CD1c-positive myeloid dendritic cell (primary cell): ENCODE measurements at regions not wholly inside any gene's neighbourhood (a gene's known extent, or its start where the extent isn't known, plus 50 kb on each side); places are given as distances from the start of the nearest gene placed in this dataset.

ENCODE experiments used
- DNase-seq: peaks from one replicate; pipeline ENCODE4 v3.0.0-alpha.2; 2016; ENCODE audit errors: extremely low spot score

DNA sequence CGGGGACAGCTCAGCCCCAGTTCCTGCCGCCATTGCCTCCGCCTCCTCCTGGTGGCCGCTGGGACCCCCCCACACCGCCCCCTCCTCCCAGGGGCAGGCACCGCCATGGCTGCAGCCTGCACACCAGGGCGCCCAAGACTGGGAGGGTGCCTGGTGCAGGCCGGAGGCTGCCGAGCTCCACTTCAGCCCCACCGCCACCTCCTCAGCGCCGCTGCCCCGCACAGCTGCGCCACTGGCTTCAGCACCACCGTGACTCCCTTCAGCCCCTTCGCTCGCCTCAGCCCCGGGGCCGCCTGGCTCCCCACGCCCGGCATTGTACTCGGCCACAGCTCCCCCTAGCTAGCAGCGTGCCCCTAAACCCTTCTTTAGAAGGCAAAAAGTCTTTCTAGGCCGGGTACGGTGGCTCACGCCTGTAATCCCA, 131.1 kb downstream of the CRYBB2 start:
- DNase-seq = no peak

DNA sequence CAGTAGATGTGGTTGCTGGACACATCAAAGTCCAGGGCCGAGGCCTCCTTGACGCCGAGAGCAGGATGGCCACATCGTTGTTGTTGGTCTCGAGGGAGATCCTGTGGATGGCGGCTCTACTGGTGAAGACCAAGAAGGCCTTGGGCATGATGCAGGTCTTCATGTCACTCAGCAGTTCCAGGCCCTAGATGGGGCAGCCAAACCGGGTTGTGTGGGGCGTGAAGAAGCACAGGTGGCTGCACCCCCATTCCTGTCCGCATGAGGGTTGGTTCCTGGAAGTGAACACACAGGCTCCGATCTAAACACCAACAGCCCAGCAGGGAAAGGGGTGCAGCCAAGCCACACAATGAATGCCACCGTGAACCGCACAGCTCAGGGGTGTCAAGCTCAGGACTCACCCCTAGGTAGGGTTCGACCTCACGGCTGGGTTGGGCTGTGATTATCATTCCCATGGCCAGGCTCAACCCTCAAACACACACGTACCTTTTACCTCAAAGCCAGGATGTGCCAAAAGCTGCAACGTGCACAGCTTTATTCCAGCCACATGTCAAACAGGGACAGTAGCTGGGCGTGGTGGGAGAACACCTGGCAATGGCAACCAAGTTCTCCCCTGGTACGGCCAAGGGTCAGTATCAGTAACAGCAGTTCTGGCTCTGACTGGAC, 132.3 kb downstream of the CRYBB2 start:
- DNase-seq = no peak

DNA sequence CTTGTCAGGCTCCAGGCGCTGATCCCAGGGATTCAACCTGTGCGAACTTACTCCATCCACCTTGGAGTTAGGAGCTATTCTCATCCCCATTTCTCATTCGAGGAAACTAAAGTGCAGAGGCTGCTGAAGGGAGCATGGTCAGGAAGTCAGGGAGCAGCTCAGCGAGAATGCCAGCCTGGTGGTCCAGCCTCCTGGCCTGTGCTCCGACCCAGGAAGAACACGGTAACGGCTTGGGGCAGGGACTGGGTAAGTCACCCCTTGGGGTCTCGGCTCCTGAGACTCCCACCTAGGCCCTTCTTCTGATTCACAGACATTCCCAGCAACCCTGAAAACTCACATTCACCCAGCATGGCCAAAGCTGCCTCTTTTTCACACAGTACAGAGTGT, 132.8 kb downstream of the CRYBB2 start:
- DNase-seq = no peak

DNA sequence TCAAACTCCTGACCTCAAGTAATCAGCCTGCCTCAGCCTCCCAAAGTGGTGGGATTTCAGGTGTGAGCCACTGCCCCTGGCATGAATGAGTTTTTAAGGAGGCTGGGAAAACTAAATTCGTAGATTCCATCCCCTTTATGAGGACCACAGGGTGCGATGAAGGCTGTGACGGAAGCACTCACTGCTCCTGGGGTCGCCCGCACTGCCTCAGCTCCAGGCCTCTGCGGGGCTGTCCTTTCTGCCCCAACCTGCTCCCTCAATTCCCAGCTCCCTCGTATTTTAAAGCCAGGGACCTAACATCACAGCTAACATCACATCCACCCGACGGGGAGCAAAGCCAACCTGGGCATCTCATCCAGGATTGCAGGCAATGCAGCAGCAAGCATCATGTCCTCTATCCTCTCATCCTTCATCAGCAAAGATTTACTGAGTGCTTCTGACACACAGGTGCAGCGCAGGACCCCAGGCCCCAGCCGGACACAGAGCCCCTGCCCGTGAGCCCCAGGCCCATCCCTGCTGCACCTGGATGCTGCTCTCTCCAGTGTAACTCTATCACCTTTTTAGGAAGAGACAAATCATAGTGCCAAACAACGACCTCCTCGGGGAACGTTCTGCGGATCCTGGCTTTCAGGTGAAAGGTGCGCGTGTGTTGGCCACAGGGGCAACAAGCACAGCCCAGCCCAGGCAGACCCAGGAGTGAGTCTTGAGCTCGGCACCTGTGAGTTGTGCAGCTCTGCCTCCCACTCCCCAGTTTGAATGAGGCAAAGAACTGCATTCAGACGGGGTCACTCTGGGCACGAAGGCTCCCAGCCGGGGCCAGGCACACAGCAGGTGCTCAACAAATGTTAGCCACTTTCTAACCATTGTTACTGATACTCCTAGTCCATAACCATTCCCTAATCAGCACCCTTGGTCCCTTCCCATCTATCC, 134.3 kb downstream of the CRYBB2 start:
- DNase-seq = no peak

DNA sequence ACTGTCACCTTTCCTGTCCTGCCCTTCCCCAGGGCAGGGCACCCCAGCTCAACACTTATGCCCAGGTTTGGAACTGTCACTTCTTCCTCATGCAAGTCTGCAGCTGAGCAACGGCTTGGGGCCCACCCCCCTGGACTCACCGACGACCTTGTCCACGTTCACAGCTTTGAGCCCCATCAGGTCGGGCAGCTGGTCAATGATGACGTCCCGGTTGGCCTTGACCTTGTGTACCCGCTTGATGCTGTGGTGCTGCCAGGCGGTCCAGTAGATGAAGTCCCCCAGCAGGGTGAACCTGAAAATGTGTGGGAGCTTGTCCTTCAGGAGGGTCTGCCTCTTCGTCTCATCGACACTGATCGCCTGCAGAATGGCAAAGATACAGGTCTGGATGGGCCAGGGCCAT, 135.0 kb downstream of the CRYBB2 start:
- no peak for DNase-seq

DNA sequence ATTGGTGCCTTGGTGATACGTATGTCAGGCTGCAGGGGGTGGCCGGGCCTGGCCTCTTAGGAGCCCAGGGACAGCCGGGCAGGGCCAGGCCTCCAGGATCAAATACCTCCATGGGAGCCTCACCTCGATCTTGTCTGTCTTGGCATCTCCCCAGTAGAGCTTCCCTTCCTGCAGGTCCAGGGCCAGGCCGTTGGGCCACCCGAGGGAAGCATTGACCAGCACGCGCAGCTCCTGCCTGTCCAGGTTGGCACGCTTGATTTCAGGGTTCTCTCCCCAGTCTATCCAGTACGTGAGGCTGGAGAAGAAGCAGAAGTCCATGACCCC, 137.7 kb downstream of the CRYBB2 start:
- DNase-seq = no peak

DNA sequence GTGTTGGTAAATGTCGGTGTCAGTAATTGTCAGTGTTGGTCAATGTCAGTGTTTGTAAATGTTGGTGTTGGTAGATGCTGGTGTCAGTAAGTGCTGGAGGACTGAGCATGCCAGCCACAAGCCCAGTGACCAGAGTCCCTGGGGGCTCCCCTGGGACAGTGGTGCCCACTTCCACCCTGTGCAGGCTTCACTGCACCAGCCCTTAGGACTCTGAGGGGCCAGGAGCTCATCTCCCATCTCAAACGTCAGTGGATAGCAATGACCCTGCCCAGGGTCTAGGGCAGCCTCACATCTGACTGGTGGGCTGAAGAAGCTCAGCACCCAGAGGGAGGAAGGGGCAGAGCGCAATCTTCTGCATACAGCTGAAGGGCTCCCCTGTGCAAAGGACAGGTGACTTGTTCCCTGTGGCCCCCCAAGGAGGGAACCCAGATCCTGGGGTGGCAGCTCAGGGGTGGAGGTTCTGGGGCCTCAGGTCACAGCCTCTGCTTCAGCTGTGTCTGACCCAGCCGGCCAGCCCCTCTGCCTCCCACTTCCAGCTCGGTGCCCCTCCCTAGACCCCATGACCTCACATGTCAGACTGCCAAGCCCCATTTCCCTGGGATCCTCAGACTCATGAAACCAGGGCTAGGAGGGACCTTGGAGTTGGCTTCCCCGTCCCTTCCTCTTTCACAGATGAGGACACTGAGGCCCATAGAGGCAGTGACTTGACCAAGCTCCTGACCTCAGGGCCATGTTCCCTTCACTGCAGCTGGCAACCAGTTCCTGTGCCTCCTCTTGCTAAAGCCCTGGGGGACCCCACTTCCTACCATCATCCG, 138.4 kb downstream of the CRYBB2 start:
- no peak for DNase-seq

DNA sequence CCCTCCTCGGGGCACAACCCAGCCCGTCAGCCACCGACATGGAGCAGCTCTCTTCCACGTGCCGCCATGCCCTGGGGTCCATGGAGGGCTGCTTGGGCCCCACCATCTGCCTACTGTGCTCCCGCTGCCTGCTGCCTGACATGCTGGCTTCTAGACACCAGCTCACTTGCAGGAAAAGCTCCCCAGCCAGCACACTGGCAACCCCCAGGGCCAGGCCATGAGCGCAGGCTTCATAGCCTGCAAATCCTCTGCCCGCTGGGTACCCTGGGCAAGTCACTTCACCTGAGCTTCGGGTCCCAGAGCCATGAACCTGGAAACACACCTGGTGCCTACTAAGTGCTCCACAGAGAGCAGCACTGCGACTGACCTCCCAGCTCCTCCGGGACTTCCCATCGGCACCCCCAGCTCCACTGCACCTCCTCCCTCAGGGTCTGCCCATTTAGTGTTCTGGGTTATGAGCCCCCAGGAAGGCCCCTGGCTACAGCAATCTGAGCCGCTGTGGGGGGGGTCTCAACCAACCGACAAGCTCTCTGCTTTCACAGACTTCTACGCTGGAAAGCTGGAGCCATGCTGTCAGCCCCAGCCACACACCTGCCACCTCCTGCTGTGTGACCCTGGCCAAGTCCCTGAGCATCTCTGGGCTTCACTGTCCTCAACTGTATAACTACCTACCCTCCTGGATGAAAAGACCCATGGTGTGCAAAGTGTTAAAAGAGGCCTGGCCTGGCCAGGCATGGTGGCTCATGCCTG, 139.2 kb downstream of the CRYBB2 start:
- no peak for DNase-seq

DNA sequence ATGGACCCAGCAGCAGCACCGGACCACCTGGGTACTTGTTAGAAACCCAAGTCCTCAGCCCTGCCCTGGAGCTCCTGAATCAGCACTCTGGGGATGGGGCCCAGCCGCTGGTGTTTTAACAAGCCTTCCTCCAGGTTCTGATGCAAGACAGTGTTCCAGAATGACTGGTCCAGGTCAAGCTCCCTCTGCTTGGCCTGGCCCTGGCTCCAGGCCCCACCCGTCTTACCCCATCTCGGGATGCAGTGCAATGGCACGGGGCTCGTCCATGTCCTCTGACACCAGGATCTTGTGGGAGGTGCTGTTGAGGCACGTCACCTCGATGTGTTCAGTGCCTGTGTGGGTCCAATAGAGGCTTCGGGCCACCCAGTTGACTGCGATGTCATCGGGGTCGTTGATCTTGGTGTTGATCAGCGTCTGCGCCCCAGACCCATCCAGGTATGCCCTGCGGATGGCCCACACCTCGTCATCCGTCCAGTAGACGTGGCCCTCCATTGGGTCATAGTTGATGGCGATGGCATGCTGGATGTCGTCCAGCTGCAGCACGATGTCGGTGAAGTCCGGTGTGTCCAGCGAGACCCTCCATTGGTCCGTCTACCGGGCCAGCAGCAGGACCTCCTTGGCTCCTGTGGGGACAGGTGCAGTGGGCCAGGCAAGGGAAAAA, 140.3 kb downstream of the CRYBB2 start:
- no peak for DNase-seq

DNA sequence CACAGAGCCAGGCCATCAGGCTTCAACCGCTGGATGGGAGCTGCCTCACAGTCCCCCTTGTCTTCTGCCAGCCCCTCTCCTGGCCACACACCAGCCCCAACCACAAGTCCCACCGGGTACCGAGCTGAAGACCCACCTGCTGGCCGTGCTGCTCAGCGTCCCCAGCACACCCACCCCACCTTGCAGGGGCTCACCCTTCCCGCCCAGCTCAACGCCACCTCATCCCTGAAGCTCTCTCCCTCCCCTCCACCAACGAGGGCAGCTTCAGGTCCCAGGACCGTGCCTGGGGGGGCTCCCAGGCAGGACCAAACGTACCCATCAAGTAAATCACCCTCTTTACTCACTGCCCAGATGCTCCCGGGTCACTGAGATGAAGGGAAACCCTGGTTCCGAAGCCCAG, 141.0 kb downstream of the CRYBB2 start:
- DNase-seq = no peak

DNA sequence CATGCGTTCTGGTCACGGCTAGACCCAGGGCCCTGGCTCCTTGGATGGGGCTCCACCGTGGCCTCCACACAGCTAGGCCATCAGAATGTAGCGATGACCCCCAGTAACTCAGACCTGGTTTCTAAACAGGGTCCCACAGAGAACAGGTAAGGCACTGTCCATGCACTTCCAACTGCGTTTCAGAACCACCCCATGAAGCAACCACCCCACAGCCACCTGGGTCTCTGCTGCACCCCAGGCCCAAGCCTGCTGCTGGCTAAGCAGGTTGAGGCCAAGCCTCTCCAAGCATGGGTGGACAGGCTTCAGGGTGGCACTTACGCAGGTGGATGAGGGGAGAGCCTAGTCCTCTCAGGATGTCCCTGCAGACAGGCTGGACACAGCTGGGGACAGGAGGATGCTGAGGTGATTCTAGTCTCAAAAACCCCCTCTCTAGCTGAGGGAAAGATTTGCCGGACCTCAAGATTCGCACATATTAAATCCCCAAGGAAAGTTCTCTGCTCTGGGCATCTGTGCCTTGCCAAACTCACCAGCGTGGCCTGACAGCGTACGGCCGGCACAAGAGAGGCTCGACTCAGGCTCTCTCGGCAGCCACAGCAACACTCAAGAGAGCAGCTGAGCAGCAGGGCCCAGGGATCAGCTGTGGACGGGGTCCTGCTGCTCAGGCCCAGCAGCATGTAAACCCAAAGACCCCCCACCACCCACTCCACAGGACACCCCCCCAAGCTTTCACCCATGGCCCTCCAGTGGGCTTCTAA, 141.6 kb downstream of the CRYBB2 start:
- no peak for DNase-seq

DNA sequence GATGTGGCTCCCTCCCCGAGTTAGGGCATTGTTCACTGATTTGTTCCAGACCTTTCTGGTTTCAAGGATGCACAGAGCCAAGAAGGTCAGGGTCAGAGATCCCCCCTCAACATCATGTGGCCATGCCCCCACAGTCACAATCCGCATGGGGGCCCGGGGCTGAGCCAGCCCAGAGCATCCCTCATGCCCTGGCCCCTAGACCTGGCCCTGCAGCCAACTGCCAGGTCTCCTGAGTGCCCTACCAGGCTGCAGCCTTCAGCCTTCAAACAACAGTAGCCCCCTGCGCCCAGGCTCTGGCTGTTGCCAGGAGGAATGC, 142.4 kb downstream of the CRYBB2 start:
- no peak for DNase-seq

DNA sequence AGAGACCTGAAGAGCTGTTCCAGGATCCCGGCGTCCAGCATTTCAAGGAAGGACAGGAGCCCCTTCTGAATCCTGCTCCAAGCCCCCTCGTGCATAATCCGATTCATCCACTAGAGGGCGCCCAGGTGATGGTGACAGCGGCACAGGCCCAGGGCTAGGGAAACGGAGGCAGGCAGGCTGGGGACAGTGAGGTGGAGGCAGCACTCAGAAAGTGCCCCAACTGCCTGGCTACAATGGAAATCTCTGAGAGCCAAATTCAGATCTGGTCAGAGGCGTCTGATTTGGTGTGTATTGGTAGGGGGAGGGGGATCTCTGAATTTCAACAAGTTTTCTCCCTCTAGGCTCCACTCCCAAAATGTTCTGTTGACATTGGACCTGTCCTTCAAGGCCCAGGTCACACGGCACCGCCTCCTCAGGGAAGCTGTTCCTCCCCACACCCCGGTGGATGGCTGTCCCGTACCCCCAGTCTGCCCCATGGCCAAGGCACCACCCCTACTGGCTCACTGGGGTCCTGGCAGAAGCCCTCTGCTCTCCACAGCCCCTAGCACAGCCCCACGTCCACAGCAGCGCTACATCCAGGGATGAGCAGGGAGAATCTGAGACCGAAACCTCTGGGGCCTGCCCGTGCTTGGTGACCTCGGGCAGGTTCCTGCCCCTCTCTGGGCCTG, 142.9 kb downstream of the CRYBB2 start:
- DNase-seq = peak; percentile 56

DNA sequence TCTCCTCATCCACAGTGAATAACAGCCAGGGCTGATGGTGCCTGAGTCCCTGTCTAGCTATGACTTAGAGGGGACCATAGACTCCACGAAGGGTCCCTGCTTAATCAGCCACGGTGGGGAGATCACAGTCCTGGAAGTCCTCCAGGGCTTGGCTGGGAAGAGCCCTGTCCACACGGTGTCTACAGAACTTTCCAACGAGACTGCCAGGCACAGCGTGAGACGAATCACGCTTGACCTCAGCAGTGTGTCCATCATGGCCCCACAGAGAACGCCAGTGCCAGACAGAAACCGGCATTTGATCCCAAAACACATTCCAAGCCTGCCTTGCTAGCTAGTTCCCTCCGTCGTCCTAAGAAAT, 143.4 kb downstream of the CRYBB2 start:
- DNase-seq = no peak

DNA sequence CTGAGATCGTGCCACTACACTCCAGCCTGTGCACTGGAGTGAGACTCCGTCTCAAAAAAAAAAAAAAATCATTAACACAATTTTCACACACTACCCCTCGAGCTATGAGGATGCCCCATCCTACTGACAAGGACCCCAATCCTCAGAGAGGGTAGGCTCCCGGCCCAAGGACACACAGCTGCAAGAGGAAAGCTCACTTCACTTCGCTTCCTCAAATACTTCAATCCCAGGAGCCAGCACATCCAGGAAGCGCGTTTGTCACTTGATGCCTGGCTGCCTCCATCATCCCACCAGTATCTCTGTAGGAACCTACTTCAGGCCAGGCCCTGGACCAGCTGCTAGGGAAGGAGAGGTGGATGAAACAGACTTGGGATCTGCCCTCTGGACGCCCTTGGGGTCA, 144.0 kb downstream of the CRYBB2 start:
- no peak for DNase-seq

DNA sequence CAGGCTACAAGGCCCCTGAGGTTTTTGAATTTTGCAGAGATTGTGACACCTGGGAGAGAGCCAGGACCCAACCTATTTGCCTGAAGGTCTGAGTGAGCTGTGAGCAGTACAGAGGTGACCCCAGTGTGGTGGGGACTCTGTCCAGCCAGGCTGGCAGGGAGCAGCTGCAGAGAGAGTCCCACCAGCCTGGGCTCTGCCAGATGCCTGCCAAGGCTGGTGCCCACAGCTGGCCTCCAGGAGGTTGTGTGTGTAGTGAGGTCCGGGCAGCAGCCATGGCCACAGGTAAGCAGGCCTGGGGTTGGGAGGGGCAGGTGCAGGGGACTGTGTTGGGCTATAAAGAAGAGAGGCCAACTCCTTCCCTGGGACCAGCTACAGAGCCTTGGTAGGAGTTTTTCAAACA, 144.8 kb downstream of the CRYBB2 start:
- no peak for DNase-seq

DNA sequence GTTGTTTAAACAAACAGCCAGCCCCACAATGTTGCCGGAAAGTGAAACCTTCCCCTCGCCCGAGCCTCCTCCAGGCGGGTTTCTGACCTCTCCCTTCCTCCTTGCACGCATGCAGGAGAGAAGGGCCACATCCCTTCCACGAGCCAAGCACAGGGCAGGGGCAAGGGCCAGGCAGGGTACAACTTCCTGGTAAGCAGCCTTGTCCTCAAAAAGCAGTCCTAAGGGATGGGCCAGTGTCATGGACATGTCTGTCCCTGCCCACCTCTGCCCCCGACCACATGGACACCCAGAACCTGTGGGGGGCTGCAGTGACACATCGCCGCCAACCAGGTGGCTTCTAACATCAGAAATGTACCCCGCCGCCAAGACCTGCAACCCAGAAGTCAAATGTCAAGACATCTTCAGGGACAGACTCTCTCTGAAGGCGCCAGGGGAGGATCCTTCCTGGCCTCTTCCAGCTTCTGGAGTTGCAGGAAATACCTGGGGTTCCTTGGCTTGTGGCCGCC, 145.3 kb downstream of the CRYBB2 start:
- DNase-seq = no peak

DNA sequence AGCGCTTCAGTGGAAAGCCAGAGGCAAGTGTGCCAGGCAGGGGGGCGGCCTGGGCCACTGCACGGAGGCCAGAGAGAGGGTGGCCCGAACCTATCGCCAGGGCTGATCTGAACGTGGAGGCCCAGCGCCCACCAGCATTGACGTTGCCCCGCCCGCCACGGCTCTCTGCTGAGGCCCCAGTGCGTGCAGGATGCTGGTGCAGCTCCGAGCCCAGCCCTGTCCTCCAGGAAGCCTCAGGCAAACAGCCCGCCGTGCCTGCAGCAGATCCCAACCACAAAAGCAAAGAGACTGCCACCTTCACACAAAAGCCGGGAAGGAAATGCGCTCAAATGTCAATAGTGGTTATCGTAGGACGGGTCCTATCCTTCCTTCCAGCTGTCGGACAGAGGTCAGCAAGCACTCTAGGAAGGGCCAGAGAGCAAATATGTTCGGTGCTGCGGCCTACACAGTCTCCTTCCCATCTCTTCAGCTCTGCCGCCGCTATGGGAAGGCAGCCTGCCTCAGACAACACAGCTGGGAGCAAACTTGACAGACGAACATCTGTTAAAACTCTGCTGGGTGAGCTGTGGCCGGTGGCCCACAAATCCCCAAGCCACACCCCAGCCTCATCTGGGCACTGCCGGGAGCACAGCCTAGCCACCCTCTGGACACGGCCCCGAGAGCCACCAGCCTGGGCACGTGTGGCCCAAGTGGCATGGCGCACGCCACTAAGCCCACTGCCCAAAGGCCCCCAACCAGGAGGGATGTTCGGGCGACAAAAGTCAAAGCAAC, 146.2 kb downstream of the CRYBB2 start:
- no peak for DNase-seq

DNA sequence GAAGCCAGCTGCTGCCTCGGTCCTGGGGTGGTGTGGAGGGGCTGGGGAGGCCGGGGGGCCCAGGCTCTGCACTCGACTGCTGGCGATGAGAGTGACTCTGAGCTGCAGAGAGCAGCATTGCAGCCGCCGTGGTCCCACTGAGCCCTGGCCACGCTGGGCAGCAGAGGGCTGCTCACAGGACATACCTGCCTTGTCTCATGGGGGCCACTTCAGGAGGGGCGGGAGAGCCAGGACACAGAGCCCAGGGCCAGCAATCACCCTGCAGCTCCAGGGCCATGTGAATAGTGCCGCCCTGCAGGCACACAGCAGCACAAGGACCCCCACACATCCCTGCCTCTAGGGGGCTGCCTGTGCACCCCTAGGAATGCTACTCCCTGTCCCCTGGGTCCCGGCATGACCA, 147.0 kb downstream of the CRYBB2 start:
- no peak for DNase-seq
